GM23248 (cell line): ENCODE measurements at regions not wholly inside any gene's neighbourhood (a gene's known extent, or its start where the extent isn't known, plus 50 kb on each side); places are given as distances from the start of the nearest gene placed in this dataset.

Experiments
- EZH2 ChIP-seq: fragments of 200-600 bp; sonication (generic); IDR thresholded peaks from 2 replicates; pipeline ENCODE4 v1.6.1; 2018; ENCODE audit warnings: antibody characterized with exemption, mild to moderate bottlenecking; ENCODE audit not compliant: insufficient read depth, poor library complexity, severe bottlenecking
- EZH2phosphoT487 ChIP-seq: fragments of 200-600 bp; sonication (generic); IDR thresholded peaks from 2 replicates; pipeline ENCODE4 v1.6.1; 2018; ENCODE audit warnings: antibody characterized with exemption, moderate library complexity, mild to moderate bottlenecking, low read depth; ENCODE audit not compliant: insufficient read depth

- no peak for TF ChIP-seq EZH2
- no peak for TF ChIP-seq EZH2phosphoT487
Observed at GRCh38 chr10:52400562-52400961, 86.5 kb downstream of the DKK1 start.
